HepG2 (cell line): ENCODE measurements at regions not wholly inside any gene's neighbourhood (a gene's known extent, or its start where the extent isn't known, plus 50 kb on each side); places are given as distances from the start of the nearest gene placed in this dataset.

Source experiments
- ATAC-seq: fragments of 200-7000 bp; cut with Tn5 transposase; 3 replicates; pipeline ENCODE4 v1.9.1; 2020; ENCODE audit warnings: mild to moderate bottlenecking, moderate library complexity
- BruUV-seq: library from RNA; stranded (reverse); fragments of 400-500 nt; replicated peaks from 2 replicates; lab custom pipeline; 2021; lab: Mats Ljungman, UMichigan
- CTCF ChIA-PET: fragments of 300-600 bp; formaldehyde crosslinking; extraction: SDS; loops from one replicate; lab custom pipeline; 2021; ENCODE audit warnings: low total read pairs, inconsistent platforms, low intra/inter-chr PET ratio; lab: Yijun Ruan, JAX
- POLR2A ChIA-PET: fragments of 350-600 bp; sonication (Branson Sonifier 250); formaldehyde crosslinking; loops from one replicate; lab custom pipeline; 2020; ENCODE audit warnings: antibody characterized with exemption, inconsistent platforms; lab: Yijun Ruan, JAX
- DNase-seq: peaks from one replicate; pipeline ENCODE4 v3.0.0-alpha.2; 2015; ENCODE audit warnings: low spot score
- FAIRE-seq: peaks from 3 replicates; lab custom pipeline; 2011; peaks lifted over from hg19 to GRCh38; lab: Jason Lieb, UNC
- H2AFZ ChIP-seq: one replicate; pipeline ENCODE4 v1.6.1; 2011; ENCODE audit warnings: low read length, inconsistent platforms
- H3K27ac ChIP-seq: fragments of 300-600 bp; 3 replicates; pipeline ENCODE4 v1.8.0; 2011; ENCODE audit warnings: mixed run types, mild to moderate bottlenecking, mixed read lengths, low read length, inconsistent platforms; ENCODE audit not compliant: insufficient read depth; ENCODE audit errors: extremely low read length
- H3K27me3 ChIP-seq, 2 experiments: fragments of 200-600 bp in 1 of 2; 2 replicates in 1 of 2; 3 replicates in 1 of 2; pipeline versions ENCODE4 v1.6.0 to v1.8.0; 2011; ENCODE audit warnings: low read length in 2 of 2, mild to moderate bottlenecking in 2 of 2, moderate library complexity in 2 of 2, inconsistent platforms in 1 of 2; ENCODE audit not compliant: insufficient read depth in 2 of 2, control insufficient read depth in 1 of 2
- H3K36me3 ChIP-seq, 2 experiments: fragments of 200-600 bp in 1 of 2; replicated peaks in 1 of 2; 2 replicates in 1 of 2; 3 replicates in 1 of 2; pipeline versions ENCODE4 v1.5.1 to v1.8.0; 2011; ENCODE audit warnings: low read length in 2 of 2, inconsistent platforms in 1 of 2; ENCODE audit not compliant: insufficient read depth in 2 of 2, control insufficient read depth in 1 of 2
- H3K4me1 ChIP-seq: 2 replicates; pipeline ENCODE4 v1.5.1; 2012; ENCODE audit warnings: low read length, inconsistent platforms; ENCODE audit not compliant: insufficient read depth
- H3K4me2 ChIP-seq: 2 replicates; pipeline ENCODE4 v1.6.0; 2011; ENCODE audit warnings: low read depth, low read length, inconsistent platforms
- H3K4me3 ChIP-seq, 3 experiments: fragments of 200-600 bp in 1 of 3; sonication (generic), shearing (Covaris generic) in 1 of 3; replicated peaks in 1 of 3; 2 replicates each; pipeline ENCODE4 v1.5.1; 2011 to 2016; ENCODE audit warnings: low read length in 3 of 3, inconsistent platforms in 2 of 3, low read depth in 2 of 3, mild to moderate bottlenecking in 2 of 3, control low read depth in 1 of 3, mixed read lengths in 1 of 3; ENCODE audit not compliant: insufficient read depth in 1 of 3
- H3K79me2 ChIP-seq: one replicate; pipeline ENCODE4 v1.6.1; 2011; ENCODE audit warnings: low read length, inconsistent platforms; ENCODE audit not compliant: insufficient read depth
- H3K9ac ChIP-seq: 2 replicates; pipeline ENCODE4 v1.6.0; 2011; ENCODE audit warnings: mild to moderate bottlenecking, low read depth, low read length, inconsistent platforms; ENCODE audit not compliant: insufficient read depth
- H3K9me3 ChIP-seq: 2 replicates; pipeline ENCODE4 v1.5.1; 2012; ENCODE audit warnings: mild to moderate bottlenecking, low read length
- H4K20me1 ChIP-seq: 2 replicates; pipeline ENCODE4 v1.6.0; 2011; ENCODE audit warnings: inconsistent platforms, mild to moderate bottlenecking, low read length, moderate library complexity; ENCODE audit not compliant: insufficient read depth
- ARNT ChIP-seq: fragments of 450-650 bp; IDR thresholded peaks from 2 replicates; pipeline ENCODE4 v1.6.1; 2017
- CCDC6 ChIP-seq: sonication (generic); formaldehyde crosslinking; IDR thresholded peaks from 2 replicates; pipeline ENCODE4 v1.8.1; 2022; ENCODE audit warnings: mild to moderate bottlenecking, missing genetic modification reagents, moderate library complexity
- DR1 ChIP-seq: sonication (generic); formaldehyde crosslinking; IDR thresholded peaks from 2 replicates; pipeline ENCODE4 v1.8.0; 2021; ENCODE audit warnings: mild to moderate bottlenecking, missing genetic modification reagents, inconsistent platforms
- GATAD1 ChIP-seq: IDR thresholded peaks from 2 replicates; pipeline ENCODE4 v1.6.1; 2016; ENCODE audit warnings: missing genetic modification reagents, missing compliant biosample characterization
- JUNB ChIP-seq: sonication (generic); formaldehyde crosslinking; IDR thresholded peaks from 2 replicates; pipeline ENCODE4 v1.8.0; 2022; ENCODE audit warnings: missing genetic modification reagents, mild to moderate bottlenecking, borderline replicate concordance
- KLF11 ChIP-seq: IDR thresholded peaks from 2 replicates; pipeline ENCODE4 v1.6.1; 2016; ENCODE audit warnings: missing compliant biosample characterization
- NONO ChIP-seq, 2 experiments: fragments of 450-650 bp in 1 of 2; sonication (generic) in 1 of 2; formaldehyde crosslinking in 1 of 2; IDR thresholded peaks in 1 of 2; conservative IDR thresholded peaks in 1 of 2; 2 replicates each; pipeline versions ENCODE4 v1.6.1 to v1.8.0; 2017 to 2022; ENCODE audit warnings: mild to moderate bottlenecking in 1 of 2, missing genetic modification reagents in 1 of 2, moderate library complexity in 1 of 2
- POLR2A ChIP-seq, 2 experiments: IDR thresholded peaks; 2 replicates each; pipeline ENCODE4 v1.6.1; 2011; ENCODE audit warnings: low read depth in 2 of 2, low read length in 2 of 2, mild to moderate bottlenecking in 1 of 2, moderate library complexity in 1 of 2; ENCODE audit not compliant: insufficient read depth in 1 of 2
- SP5 ChIP-seq: IDR thresholded peaks from 2 replicates; pipeline ENCODE4 v1.6.1; 2016; ENCODE audit warnings: low read depth, borderline replicate concordance
- TAF1 ChIP-seq: sonication (generic); formaldehyde crosslinking; IDR thresholded peaks from 2 replicates; pipeline ENCODE4 v1.4.0; 2020; ENCODE audit warnings: missing genetic modification reagents
- ZBTB10 ChIP-seq: sonication (generic); formaldehyde crosslinking; IDR thresholded peaks from 2 replicates; pipeline ENCODE4 v1.4.0; 2020; ENCODE audit warnings: missing genetic modification reagents, borderline replicate concordance
- ZFAT ChIP-seq: sonication (generic); formaldehyde crosslinking; conservative IDR thresholded peaks from 2 replicates; pipeline ENCODE4 v1.8.1; 2023; ENCODE audit warnings: missing genetic modification reagents, inconsistent platforms
- ZNF790 ChIP-seq: sonication (generic); formaldehyde crosslinking; IDR thresholded peaks from 2 replicates; pipeline ENCODE4 v1.8.0; 2022; ENCODE audit warnings: missing genetic modification reagents, mild to moderate bottlenecking, borderline replicate concordance
- WGBS: methylation state at CpG from one replicate; pipeline ENCODE4 v1.1.6; 2017; ENCODE audit warnings: low lambda C conversion rate; 5-methylcytosine and 5-hydroxymethylcytosine counted together
- in situ Hi-C: cut with HindIII; loops from 2 replicates; pipeline ENCODE4 v1.10.0; 2017; ENCODE audit warnings: low pct_unique_long_range_greater_than_20kb; ENCODE audit not compliant: extremely low pct_ligation_motif_present
- intact Hi-C: fragments of 100-400 bp; cut with micrococcal nuclease; formaldehyde crosslinking; loops from one replicate; pipeline ENCODE4 v1.10.0; 2022; ENCODE audit not compliant: unreplicated experiment
- TF ChIP-seq, protein P1 (sequence below): IDR thresholded peaks from 2 replicates; pipeline ENCODE4 v1.6.1; 2016; ENCODE audit warnings: mild to moderate bottlenecking, missing biosample characterization, missing genetic modification reagents

DNA sequence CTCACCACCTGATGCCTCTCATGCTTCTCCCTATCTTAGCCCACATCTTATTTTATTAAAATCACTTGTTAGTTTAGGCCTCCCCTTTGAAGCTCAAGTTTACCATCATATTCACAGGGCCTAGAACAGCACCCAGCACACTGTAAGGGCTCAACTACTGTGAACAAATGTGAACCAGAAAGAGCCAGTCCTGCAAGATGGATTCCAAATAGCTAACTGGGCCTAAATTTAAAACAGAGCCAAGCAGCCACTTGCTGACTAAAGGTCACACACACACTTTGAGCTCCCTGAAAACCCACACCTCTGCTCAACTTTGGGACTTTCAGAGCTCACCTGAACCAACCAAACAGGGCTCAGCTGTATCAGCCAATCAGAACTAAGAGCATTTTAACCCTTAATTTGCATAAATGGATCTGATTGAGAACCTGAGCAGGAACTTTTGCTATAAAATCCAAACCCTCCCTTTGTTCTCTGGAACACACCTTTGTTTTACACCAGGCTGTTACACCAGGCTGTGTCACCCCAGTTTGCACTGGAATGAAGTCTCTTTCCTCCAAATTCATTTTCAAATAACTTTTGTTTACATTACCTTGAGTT is 62.1 kb upstream of the EXOC1L start (continued):
- TF ChIP-seq KLF11 (CRISPR knock-in tag): no peak
- no peak for TF ChIP-seq ARNT
- no peak for TF ChIP-seq CCDC6 (CRISPR knock-in tag)

- Histone ChIP-seq H3K4me1 (no peaks in the 10 kb centered on the region; the same call in 1 of the 2 replicates), H3K27me3 (no peaks in the 10 kb centered on the region; a peak in 1 of 5 replicates), H4K20me1 (no peaks in the 10 kb centered on the region), H3K4me2 (no peak overlapping the region), H3K9ac (no peak overlapping the region), H3K9me3 (no peaks in the 10 kb centered on the region), H3K79me2 (no peaks in the 10 kb centered on the region), H3K36me3 (no peaks in the 10 kb centered on the region), H3K4me3 (no peak overlapping the region), H2AFZ (no peak overlapping the region), H3K27ac (no peak overlapping the region)
- FAIRE-seq (no peak), DNase-seq (no peak), ATAC-seq (no peak)
- in situ Hi-C loops (no loop called here), intact Hi-C loops (no loop called here)
- TF ChIP-seq ZFAT (CRISPR knock-in tag) (no peak), GATAD1 (no peak), ZBTB10 (CRISPR knock-in tag) (no peak), SP5 (CRISPR knock-in tag) (no peak), NONO (IDR thresholded peaks at IDR 0.05) (no peak), NONO (CRISPR knock-in tag; conservative IDR thresholded peaks at IDR 0.05) (no peak), JUNB (CRISPR knock-in tag) (no peak), TAF1 (no peak), DR1 (CRISPR knock-in tag) (no peak), ZNF790 (CRISPR knock-in tag) (no peak), POLR2A (IDR thresholded peaks at IDR 0.05; ENCODE audit: insufficient read depth in 1 of 2, low read depth in 2 of 2, low read length in 2 of 2) (no peak)
- TF ChIP-seq, protein P1, sequence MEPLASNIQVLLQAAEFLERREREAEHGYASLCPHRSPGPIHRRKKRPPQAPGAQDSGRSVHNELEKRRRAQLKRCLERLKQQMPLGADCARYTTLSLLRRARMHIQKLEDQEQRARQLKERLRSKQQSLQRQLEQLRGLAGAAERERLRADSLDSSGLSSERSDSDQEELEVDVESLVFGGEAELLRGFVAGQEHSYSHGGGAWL (CRISPR knock-in tag): no peak
- 21% methylated on average over 2 of the region's 2 CpGs for WGBS
- ChIA-PET CTCF (no interaction called here), POLR2A (no interaction called here)
- no TSS peak for BruUV-seq
Measured at GRCh38 chr4:55758066-55758465, 61.5 kb upstream of the EXOC1L start.
